Smooth muscle cell (in vitro differentiated cells): ENCODE measurements at regions not wholly inside any gene's neighbourhood (a gene's known extent, or its start where the extent isn't known, plus 50 kb on each side); places are given as distances from the start of the nearest gene placed in this dataset.

Experiments
- DNase-seq: peaks from one replicate; lab custom pipeline; 2025; ENCODE audit not compliant: unreplicated experiment; lab: John Stamatoyannopoulos, UW
- H2AFZ ChIP-seq: fragments of 200-600 bp; sonication (generic); 2 replicates; pipeline ENCODE4 v1.6.0; 2016; ENCODE audit warnings: antibody characterized with exemption, low read depth, mild to moderate bottlenecking
- H3F3A ChIP-seq: fragments of 200-600 bp; sonication (generic); 2 replicates; pipeline ENCODE4 v1.6.0; 2017; ENCODE audit warnings: antibody characterized with exemption, low read depth
- H3K27ac ChIP-seq: fragments of 200-600 bp; sonication (generic); 2 replicates; pipeline ENCODE4 v1.5.1; 2016; ENCODE audit warnings: low read depth, mild to moderate bottlenecking
- H3K27me3 ChIP-seq: fragments of 200-600 bp; sonication (generic); 2 replicates; pipeline ENCODE4 v1.6.1; 2016; ENCODE audit warnings: low read depth, mild to moderate bottlenecking
- H3K36me3 ChIP-seq: fragments of 200-600 bp; sonication (generic); 2 replicates; pipeline ENCODE4 v1.5.1; 2016; ENCODE audit warnings: low read depth
- H3K4me1 ChIP-seq: fragments of 200-600 bp; sonication (generic); 2 replicates; pipeline ENCODE4 v1.5.1; 2016; ENCODE audit warnings: low read depth
- H3K4me2 ChIP-seq: fragments of 200-600 bp; sonication (generic); 2 replicates; pipeline ENCODE4 v1.6.0; 2016; ENCODE audit warnings: mild to moderate bottlenecking
- H3K4me3 ChIP-seq: fragments of 200-600 bp; sonication (generic); 2 replicates; pipeline ENCODE4 v1.5.1; 2016; ENCODE audit warnings: mild to moderate bottlenecking
- H3K79me2 ChIP-seq: fragments of 200-600 bp; sonication (generic); 2 replicates; pipeline ENCODE4 v1.6.0; 2016; ENCODE audit warnings: low read depth, mild to moderate bottlenecking
- H3K9ac ChIP-seq: fragments of 200-600 bp; sonication (generic); 2 replicates; pipeline ENCODE4 v1.6.0; 2016; ENCODE audit warnings: low read depth
- H3K9me3 ChIP-seq: fragments of 200-600 bp; sonication (generic); replicated peaks from 2 replicates; pipeline ENCODE4 v1.5.1; 2016; ENCODE audit warnings: low read depth
- H4K20me1 ChIP-seq: fragments of 200-600 bp; sonication (generic); 2 replicates; pipeline ENCODE4 v1.6.0; 2016; ENCODE audit warnings: low read depth
- WGBS: methylation state at CpG from one replicate; pipeline ENCODE4 v1.1.7; 2016; ENCODE audit warnings: low lambda C conversion rate; 5-methylcytosine and 5-hydroxymethylcytosine counted together
- TF ChIP-seq, protein P1 (sequence below): fragments of 200-600 bp; sonication (generic); IDR thresholded peaks from 2 replicates; pipeline ENCODE4 v1.5.1; 2017; ENCODE audit warnings: borderline replicate concordance, mild to moderate bottlenecking, antibody characterized with exemption; ENCODE audit not compliant: insufficient read depth, poor library complexity, severe bottlenecking

DNA sequence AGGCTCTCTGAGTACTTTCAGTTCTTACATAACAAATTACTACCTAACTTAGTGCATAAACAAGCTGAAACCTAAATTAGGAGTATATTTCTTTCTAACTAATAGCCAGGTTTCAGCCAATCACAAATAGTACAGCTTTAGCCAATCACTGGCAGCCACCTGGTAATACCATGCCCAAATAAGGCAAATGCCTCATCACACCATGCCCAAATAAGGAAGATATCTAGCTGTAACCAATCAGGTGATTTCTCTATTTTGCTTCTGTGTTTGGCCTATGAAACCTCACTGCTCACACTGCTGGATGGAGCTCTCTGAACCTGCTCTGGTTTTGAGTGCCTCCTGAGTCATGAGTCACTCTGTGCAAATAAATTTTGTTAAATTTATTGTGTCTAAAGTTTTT is 113.5 kb downstream of the DDIT4L start:
- Histone ChIP-seq H3K36me3 (no peaks in the 10 kb centered on the region), H3K4me2 (no peak overlapping the region), H3K4me3 (no peak overlapping the region), H3K9ac (no peak overlapping the region), H3K27ac (no peak overlapping the region), H3K27me3 (no peaks in the 10 kb centered on the region), H2AFZ (no peak overlapping the region), H4K20me1 (no peaks in the 10 kb centered on the region), H3K79me2 (no peaks in the 10 kb centered on the region), H3F3A (no peaks in the 10 kb centered on the region), H3K9me3 (no peaks in the 10 kb centered on the region), H3K4me1 (no peaks in the 10 kb centered on the region)
- no peak for DNase-seq
- TF ChIP-seq, protein P1, sequence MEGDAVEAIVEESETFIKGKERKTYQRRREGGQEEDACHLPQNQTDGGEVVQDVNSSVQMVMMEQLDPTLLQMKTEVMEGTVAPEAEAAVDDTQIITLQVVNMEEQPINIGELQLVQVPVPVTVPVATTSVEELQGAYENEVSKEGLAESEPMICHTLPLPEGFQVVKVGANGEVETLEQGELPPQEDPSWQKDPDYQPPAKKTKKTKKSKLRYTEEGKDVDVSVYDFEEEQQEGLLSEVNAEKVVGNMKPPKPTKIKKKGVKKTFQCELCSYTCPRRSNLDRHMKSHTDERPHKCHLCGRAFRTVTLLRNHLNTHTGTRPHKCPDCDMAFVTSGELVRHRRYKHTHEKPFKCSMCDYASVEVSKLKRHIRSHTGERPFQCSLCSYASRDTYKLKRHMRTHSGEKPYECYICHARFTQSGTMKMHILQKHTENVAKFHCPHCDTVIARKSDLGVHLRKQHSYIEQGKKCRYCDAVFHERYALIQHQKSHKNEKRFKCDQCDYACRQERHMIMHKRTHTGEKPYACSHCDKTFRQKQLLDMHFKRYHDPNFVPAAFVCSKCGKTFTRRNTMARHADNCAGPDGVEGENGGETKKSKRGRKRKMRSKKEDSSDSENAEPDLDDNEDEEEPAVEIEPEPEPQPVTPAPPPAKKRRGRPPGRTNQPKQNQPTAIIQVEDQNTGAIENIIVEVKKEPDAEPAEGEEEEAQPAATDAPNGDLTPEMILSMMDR, result no peak

GRCh38 chr4:100075486-100076270 is 114.6 kb downstream of the DDIT4L start:
- Histone ChIP-seq H3K9ac (no peak overlapping the region), H2AFZ (no peak overlapping the region), H3K27me3 (no peaks in the 10 kb centered on the region), H3K36me3 (no peaks in the 10 kb centered on the region), H3K4me1 (no peaks in the 10 kb centered on the region), H3K79me2 (no peaks in the 10 kb centered on the region), H3K27ac (no peak overlapping the region), H4K20me1 (no peaks in the 10 kb centered on the region), H3K4me3 (no peak overlapping the region), H3F3A (no peaks in the 10 kb centered on the region), H3K4me2 (no peak overlapping the region), H3K9me3 (no peaks in the 10 kb centered on the region)
- TF ChIP-seq, protein P1, result no peak
- WGBS, result 87% methylated on average over 2 of the region's 2 CpGs
- no peak for DNase-seq

GRCh38 chr4:100075056-100075455 is 115.2 kb downstream of the DDIT4L start:
- no peak overlapping the region for H3K4me2 ChIP-seq
- no peak for DNase-seq
- no peak overlapping the region for H3K27ac ChIP-seq
- no peaks in the 10 kb centered on the region for H3K79me2 ChIP-seq
- no peaks in the 10 kb centered on the region for H3K36me3 ChIP-seq
- no peaks in the 10 kb centered on the region for H3K27me3 ChIP-seq
- H3K4me1 ChIP-seq, result no peaks in the 10 kb centered on the region
- TF ChIP-seq, protein P1, result no peak
- H3K9ac ChIP-seq, result no peak overlapping the region
- H3K4me3 ChIP-seq, result no peak overlapping the region
- no peaks in the 10 kb centered on the region for H3K9me3 ChIP-seq
- no peak overlapping the region for H2AFZ ChIP-seq
- H3F3A ChIP-seq, result no peaks in the 10 kb centered on the region
- H4K20me1 ChIP-seq, result no peaks in the 10 kb centered on the region

GRCh38 chr4:100071506-100071905 is 118.8 kb downstream of the DDIT4L start:
- H3F3A ChIP-seq, result no peaks in the 10 kb centered on the region
- H3K4me3 ChIP-seq, result no peak overlapping the region
- no peak overlapping the region for H3K27ac ChIP-seq
- no peaks in the 10 kb centered on the region for H3K36me3 ChIP-seq
- TF ChIP-seq, protein P1, result no peak
- 96% methylated on average over 3 of the region's 3 CpGs for WGBS
- no peaks in the 10 kb centered on the region for H3K27me3 ChIP-seq
- H3K4me1 ChIP-seq, result peaks cover 3% of the 10 kb centered on the region
- H3K9ac ChIP-seq, result no peak overlapping the region
- H3K4me2 ChIP-seq, result no peak overlapping the region
- no peaks in the 10 kb centered on the region for H3K9me3 ChIP-seq
- no peak overlapping the region for H2AFZ ChIP-seq
- no peak for DNase-seq
- H4K20me1 ChIP-seq, result no peaks in the 10 kb centered on the region
- H3K79me2 ChIP-seq, result no peaks in the 10 kb centered on the region
